ENCODE measurements at regions not wholly inside any gene's neighbourhood (a gene's known extent, or its start where the extent isn't known, plus 50 kb on each side); places are given as distances from the start of the nearest gene placed in this dataset.
"Not testable (repeated sequence)": the region's sequence is repeated elsewhere in the genome, so short reads cannot be mapped to it uniquely, and the experiment has no call there.

DNA sequence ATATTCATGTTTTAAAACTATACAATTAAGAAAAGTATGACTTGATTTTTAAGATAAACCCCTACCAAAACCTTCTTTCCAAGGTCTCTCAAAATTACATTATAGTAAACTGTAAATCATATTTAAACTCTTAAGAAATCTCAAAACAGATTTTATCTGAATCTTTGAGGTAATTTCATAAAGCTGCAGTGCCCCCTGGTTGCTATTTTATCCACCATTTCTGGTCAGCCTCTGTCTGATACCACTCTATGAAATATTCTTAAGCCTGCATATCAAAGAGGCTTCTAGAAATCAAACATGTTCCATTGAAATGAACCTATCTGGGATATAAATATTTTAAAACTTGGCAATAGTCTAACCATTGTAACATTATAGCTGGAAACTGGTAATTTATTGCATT, 317.3 kb downstream of the COL11A1 start:
- H3K9me2 ChIP-seq (ENCODE audit: insufficient read depth, low read length), result no peaks in the 10 kb centered on the region
- no peak for TF ChIP-seq TAF1 (IDR thresholded peaks at IDR 0.05; ENCODE audit: low read depth)
- TF ChIP-seq, protein P1, sequence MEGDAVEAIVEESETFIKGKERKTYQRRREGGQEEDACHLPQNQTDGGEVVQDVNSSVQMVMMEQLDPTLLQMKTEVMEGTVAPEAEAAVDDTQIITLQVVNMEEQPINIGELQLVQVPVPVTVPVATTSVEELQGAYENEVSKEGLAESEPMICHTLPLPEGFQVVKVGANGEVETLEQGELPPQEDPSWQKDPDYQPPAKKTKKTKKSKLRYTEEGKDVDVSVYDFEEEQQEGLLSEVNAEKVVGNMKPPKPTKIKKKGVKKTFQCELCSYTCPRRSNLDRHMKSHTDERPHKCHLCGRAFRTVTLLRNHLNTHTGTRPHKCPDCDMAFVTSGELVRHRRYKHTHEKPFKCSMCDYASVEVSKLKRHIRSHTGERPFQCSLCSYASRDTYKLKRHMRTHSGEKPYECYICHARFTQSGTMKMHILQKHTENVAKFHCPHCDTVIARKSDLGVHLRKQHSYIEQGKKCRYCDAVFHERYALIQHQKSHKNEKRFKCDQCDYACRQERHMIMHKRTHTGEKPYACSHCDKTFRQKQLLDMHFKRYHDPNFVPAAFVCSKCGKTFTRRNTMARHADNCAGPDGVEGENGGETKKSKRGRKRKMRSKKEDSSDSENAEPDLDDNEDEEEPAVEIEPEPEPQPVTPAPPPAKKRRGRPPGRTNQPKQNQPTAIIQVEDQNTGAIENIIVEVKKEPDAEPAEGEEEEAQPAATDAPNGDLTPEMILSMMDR (IDR thresholded peaks at IDR 0.05; ENCODE audit: poor library complexity, severe bottlenecking), result peak; percentile 39
- TF ChIP-seq RAD21 (conservative IDR thresholded peaks at IDR 0.05), result peak; percentile 54
- TF ChIP-seq, protein P2, sequence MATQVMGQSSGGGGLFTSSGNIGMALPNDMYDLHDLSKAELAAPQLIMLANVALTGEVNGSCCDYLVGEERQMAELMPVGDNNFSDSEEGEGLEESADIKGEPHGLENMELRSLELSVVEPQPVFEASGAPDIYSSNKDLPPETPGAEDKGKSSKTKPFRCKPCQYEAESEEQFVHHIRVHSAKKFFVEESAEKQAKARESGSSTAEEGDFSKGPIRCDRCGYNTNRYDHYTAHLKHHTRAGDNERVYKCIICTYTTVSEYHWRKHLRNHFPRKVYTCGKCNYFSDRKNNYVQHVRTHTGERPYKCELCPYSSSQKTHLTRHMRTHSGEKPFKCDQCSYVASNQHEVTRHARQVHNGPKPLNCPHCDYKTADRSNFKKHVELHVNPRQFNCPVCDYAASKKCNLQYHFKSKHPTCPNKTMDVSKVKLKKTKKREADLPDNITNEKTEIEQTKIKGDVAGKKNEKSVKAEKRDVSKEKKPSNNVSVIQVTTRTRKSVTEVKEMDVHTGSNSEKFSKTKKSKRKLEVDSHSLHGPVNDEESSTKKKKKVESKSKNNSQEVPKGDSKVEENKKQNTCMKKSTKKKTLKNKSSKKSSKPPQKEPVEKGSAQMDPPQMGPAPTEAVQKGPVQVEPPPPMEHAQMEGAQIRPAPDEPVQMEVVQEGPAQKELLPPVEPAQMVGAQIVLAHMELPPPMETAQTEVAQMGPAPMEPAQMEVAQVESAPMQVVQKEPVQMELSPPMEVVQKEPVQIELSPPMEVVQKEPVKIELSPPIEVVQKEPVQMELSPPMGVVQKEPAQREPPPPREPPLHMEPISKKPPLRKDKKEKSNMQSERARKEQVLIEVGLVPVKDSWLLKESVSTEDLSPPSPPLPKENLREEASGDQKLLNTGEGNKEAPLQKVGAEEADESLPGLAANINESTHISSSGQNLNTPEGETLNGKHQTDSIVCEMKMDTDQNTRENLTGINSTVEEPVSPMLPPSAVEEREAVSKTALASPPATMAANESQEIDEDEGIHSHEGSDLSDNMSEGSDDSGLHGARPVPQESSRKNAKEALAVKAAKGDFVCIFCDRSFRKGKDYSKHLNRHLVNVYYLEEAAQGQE (IDR thresholded peaks at IDR 0.05; ENCODE audit: borderline replicate concordance), result no peak
- peak; percentile 60 for TF ChIP-seq SMC3 (conservative IDR thresholded peaks at IDR 0.05; ENCODE audit: poor library complexity)
- TF ChIP-seq EP300 (conservative IDR thresholded peaks at IDR 0.05; ENCODE audit: poor library complexity, severe bottlenecking), result no peak
- TF ChIP-seq POLR2AphosphoS5 (IDR thresholded peaks at IDR 0.05), result no peak
- no peaks in the 10 kb centered on the region for H3K79me2 ChIP-seq (replicated peaks; ENCODE audit: insufficient read depth, low read length)
- H3K27me3 ChIP-seq (ENCODE audit: insufficient read depth, low read depth, low read length), result no peaks in the 10 kb centered on the region
- H3F3A ChIP-seq (ENCODE audit: insufficient read depth, low read length, poor library complexity, severe bottlenecking), result no peaks in the 10 kb centered on the region
- no peaks in the 10 kb centered on the region for H4K20me1 ChIP-seq (ENCODE audit: insufficient read depth)
- H3K9me3 ChIP-seq (ENCODE audit: low read length), result no peaks in the 10 kb centered on the region
- H3K36me3 ChIP-seq (ENCODE audit: insufficient read depth, low read length), result no peaks in the 10 kb centered on the region
- no peak overlapping the region for H3K4me3 ChIP-seq (ENCODE audit: low read length)
- no peak overlapping the region for H3K9ac ChIP-seq (ENCODE audit: low read length)
- no peak overlapping the region for H3K27ac ChIP-seq (ENCODE audit: low read length)
- H3K4me2 ChIP-seq (ENCODE audit: low read length), result no peak overlapping the region
- no peak overlapping the region for H2AFZ ChIP-seq (ENCODE audit: low read depth, low read length)

- not testable (repeated sequence) for H3K9me2 ChIP-seq (ENCODE audit: insufficient read depth, low read length); H3K36me3 ChIP-seq (ENCODE audit: insufficient read depth, low read length); H3K4me2 ChIP-seq (ENCODE audit: low read length); H3K4me3 ChIP-seq (ENCODE audit: low read length); H3K27me3 ChIP-seq (ENCODE audit: insufficient read depth, low read depth, low read length); H2AFZ ChIP-seq (ENCODE audit: low read depth, low read length); H3K27ac ChIP-seq (ENCODE audit: low read length); H3K9me3 ChIP-seq (ENCODE audit: low read length); H3K9ac ChIP-seq (ENCODE audit: low read length); H3K79me2 ChIP-seq (replicated peaks; ENCODE audit: insufficient read depth, low read length); H4K20me1 ChIP-seq (ENCODE audit: insufficient read depth); H3F3A ChIP-seq (ENCODE audit: insufficient read depth, low read length, poor library complexity, severe bottlenecking)
Observed at GRCh38 chr1:102789951-102790350, 318.4 kb downstream of the COL11A1 start.

GRCh38 chr1:102783487-102783886, 324.8 kb downstream of the COL11A1 start:
- H3K27me3 ChIP-seq (ENCODE audit: insufficient read depth, low read depth, low read length), result no peaks in the 10 kb centered on the region
- no peaks in the 10 kb centered on the region for H3K79me2 ChIP-seq (replicated peaks; ENCODE audit: insufficient read depth, low read length)
- no peaks in the 10 kb centered on the region for H3K9me2 ChIP-seq (ENCODE audit: insufficient read depth, low read length)
- no peak overlapping the region for H3K27ac ChIP-seq (ENCODE audit: low read length)
- TF ChIP-seq, protein P1 (IDR thresholded peaks at IDR 0.05; ENCODE audit: poor library complexity, severe bottlenecking), result no peak
- no peak for TF ChIP-seq SMC3 (conservative IDR thresholded peaks at IDR 0.05; ENCODE audit: poor library complexity)
- TF ChIP-seq MXI1 (conservative IDR thresholded peaks at IDR 0.05; ENCODE audit: poor library complexity, severe bottlenecking), result no peak
- TF ChIP-seq, protein P2 (IDR thresholded peaks at IDR 0.05; ENCODE audit: borderline replicate concordance), result no peak
- no peak for TF ChIP-seq EP300 (conservative IDR thresholded peaks at IDR 0.05; ENCODE audit: poor library complexity, severe bottlenecking)
- no peak for TF ChIP-seq TAF1 (IDR thresholded peaks at IDR 0.05; ENCODE audit: low read depth)
- no peak for TF ChIP-seq EZH2 (IDR thresholded peaks at IDR 0.05; ENCODE audit: borderline replicate concordance, insufficient read depth, low read length, poor library complexity, severe bottlenecking)
- TF ChIP-seq POLR2AphosphoS5 (IDR thresholded peaks at IDR 0.05), result no peak
- no peak for TF ChIP-seq RAD21 (conservative IDR thresholded peaks at IDR 0.05)
- no peak overlapping the region for H3K4me2 ChIP-seq (ENCODE audit: low read length)
- no peaks in the 10 kb centered on the region for H4K20me1 ChIP-seq (ENCODE audit: insufficient read depth)
- no peaks in the 10 kb centered on the region for H3K36me3 ChIP-seq (ENCODE audit: insufficient read depth, low read length)
- H3K9ac ChIP-seq (ENCODE audit: low read length), result no peak overlapping the region
- no peak overlapping the region for H3K4me3 ChIP-seq (ENCODE audit: low read length)
- H2AFZ ChIP-seq (ENCODE audit: low read depth, low read length), result no peak overlapping the region
- H3K9me3 ChIP-seq (ENCODE audit: low read length), result no peaks in the 10 kb centered on the region
- H3F3A ChIP-seq (ENCODE audit: insufficient read depth, low read length, poor library complexity, severe bottlenecking), result no peaks in the 10 kb centered on the region

Data from neural cell (in vitro differentiated cells).